HG02571 (cell line): ENCODE measurements at regions not wholly inside any gene's neighbourhood (a gene's known extent, or its start where the extent isn't known, plus 50 kb on each side); places are given as distances from the start of the nearest gene placed in this dataset.

Experiments
- ATAC-seq: cut with Tn5 transposase; IDR thresholded peaks from one replicate; pipeline ENCODE4 v1.9.1; 2021; ENCODE audit warnings: mild to moderate bottlenecking, moderate library complexity; ENCODE audit not compliant: unreplicated experiment

DNA sequence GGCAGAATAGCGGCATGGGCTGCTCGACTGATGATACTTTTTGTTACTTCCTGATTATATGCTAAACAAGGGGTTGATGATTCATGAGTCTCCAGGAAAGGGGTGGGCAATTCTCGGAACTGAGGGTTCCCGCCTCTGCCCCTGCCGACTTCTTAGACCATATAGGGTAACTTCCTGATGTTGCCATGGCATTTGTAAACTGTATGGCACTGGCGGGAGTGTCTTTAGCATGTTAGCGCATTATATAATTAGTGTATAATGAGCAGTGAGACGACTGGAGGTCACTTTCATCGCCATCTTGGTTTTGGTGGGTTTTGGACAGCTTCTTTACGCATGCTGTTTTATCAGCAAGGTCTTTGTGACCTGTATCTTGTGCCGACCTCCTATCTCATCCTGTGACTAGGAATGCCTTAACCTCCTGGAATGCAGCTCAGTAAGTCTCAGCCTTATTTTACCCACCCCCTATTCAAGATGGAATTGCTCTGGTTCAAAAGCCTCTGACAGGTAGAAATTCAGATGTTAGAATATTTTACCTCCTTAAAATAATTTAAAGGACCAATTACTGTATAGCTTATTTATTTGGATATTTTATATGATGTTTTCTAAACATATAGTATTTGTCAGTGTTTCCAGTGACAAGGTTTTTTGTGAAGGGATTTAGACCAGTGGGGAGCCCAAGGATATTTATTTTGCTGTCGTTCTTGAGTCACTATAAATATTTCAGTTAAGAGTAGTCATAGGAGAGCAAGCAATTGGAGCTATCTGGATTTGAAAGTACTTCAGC is 90.1 kb upstream of the PIK3CG start:
- no peak for ATAC-seq

DNA sequence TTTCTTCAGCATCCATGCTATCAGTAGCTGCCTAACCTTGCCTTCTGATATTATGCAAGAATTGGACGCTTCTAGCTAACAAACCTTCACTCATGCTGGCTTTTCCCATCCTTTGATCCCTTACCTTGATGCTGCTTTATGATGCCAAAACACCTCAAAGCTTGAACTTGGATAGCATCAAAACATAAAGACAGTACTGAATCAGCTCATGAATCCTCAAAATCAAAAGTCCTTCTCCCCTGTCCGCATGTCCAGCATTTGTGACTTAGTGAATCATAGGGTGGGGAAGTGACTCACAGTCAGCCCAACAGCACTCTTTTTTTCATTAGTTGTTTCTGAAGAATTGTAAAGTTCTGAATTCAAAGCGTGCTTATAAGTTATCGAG is 89.5 kb upstream of the PIK3CG start:
- ATAC-seq, result no peak

DNA sequence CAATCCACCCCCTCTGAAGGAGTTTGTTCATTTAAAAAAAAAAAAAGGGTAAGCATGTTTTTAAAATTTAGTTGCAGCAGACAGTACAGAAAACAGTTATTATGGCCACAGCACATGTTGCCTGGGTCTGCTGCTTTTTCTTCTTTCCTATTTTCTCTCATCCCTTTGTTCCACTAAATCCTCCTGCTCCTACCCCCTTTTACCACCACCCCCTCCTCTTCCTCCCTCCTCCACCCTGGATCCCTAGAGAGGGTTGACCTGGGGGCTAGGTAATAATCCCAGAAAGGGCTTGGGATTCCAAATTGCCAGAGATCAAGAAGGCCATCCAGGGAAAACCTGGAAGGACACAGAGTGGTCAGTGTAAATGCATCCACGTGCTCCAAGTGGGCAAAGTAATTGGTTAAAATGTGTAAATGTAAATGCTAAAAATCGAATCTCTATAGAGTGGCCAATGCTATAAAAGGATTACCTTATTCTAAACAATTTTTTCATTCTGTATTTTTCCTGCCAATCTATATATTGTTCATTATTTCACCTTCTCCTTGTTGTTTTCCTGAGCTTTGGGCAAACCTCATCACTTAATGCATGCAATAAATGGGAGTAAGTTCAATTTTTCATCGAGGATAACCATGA is 89.0 kb upstream of the PIK3CG start:
- no peak for ATAC-seq

DNA sequence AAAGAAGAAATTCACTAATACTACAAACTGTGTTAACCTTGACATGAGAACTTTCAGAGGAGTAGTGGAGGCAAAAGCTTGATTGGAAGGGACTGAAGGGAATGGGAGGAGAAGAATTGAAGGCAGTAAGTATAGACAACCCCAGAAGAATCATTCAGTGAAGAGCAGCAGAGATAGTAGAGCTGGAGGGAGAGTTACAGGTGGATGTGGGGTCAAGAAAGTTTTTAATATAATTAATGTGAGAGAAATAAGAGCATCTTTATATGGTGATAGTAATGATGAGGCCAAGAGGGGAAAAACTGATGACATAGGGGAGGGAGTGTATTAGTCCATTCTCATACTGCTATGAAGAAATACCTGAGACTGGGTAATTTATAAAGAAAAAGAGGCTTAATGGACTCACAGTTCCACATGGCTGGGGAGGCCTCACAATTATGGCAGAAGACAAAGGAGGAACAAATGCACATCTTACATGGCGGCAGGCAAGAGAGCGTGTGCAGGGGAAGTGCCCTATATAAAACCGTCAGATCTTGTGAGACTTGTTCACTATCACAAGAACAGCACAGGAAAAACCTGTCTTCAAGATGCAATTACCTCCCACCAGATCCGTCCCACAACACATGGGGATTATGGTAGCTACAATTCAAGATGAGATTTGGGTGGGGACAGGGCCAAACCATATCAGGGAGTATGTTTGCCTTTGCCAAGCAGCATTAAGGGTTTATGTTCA is 88.3 kb upstream of the PIK3CG start:
- no peak for ATAC-seq

DNA sequence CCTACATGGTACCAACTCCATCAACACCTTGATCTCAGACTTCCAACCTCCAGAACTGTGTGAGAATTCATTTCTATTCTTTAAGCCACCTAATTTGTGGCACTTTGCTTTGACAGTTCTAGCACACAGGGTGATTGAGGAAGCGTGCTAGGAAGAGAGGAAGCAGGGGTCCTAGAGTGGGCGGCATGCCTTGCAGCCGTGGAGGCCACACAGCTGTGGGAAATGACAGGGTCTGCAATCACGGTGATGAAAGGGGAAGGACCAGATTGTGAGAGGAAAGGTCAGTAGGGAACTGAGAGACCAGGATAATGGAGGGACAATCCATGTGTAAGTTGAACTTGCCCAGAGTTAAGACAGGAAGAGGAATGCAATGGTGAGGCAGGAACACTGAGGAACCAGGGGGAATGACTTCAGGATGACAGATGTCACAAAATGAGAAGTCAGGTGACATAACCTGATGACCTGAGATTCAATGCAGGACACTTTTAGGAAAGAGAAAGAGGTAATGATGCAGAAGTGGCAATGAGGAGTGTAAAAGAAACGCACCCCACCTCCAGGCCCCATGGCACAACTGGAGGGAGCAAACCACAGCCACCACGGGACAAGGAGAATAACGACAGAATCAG is 87.3 kb upstream of the PIK3CG start:
- no peak for ATAC-seq

DNA sequence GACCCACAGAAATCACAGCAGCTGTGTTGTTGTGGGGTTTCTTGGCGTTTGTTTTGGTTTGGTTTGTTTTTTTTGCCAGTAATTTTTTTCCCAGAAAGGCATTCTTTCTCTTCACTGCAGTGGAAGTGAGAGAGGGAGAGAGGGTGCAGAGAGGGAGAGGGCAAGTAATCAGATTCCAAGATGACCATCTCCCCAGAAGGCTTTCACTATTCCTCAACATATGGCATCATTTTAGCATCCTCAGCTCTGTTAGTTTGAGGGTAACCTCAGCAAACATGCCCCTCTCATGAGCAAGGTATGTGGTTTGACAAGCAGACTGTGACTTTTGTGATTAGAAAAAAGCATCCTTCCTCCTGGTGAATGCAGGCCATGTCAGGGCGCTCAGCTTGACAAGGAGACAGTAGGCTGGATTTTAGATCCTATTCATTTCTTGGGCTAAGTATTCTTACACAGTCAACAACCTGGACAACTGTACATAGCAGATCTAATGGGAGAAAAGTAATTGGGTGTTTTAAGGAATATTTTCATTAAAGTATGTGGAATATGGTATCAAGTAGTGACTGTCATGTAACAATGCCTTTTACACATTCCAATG is 86.3 kb upstream of the PIK3CG start:
- no peak for ATAC-seq

DNA sequence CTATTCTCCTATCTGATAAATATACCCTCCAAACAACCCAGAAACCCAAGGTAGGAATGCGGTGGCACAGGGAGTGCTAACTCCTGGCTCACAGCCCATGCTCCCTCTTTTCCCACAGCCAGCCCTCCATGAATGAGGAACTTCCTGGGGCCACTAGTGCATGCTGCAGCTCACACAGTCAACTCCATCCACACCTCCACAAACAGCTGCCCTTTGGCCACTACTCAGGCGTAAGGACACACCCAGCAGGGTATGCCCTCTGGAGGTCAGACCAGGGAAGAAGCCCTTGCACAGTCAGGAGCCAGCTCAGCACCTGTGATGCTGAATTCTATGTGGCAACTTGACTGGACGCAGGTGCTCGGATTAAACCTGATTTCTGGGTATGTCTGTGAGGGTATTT is 85.2 kb upstream of the PIK3CG start:
- ATAC-seq, result no peak

DNA sequence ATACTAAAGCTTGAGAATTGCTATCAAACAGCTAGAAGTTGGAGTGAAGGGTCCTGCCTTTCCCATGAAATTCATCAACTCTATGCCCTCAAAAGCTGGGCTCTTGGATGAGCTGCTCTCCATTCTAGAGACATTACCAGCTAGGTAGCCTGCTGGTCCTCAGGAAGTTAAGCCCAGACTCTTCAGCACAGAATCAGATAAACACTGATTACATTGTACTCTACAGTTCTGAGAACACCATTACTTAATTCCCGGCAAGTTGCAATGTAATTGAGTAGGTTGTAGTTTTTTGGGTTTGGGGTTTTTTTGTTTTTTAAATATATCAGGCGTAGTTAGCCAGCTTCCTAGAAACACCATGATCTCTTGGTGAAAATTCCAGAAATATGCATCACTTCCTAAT is 84.1 kb upstream of the PIK3CG start:
- no peak for ATAC-seq

DNA sequence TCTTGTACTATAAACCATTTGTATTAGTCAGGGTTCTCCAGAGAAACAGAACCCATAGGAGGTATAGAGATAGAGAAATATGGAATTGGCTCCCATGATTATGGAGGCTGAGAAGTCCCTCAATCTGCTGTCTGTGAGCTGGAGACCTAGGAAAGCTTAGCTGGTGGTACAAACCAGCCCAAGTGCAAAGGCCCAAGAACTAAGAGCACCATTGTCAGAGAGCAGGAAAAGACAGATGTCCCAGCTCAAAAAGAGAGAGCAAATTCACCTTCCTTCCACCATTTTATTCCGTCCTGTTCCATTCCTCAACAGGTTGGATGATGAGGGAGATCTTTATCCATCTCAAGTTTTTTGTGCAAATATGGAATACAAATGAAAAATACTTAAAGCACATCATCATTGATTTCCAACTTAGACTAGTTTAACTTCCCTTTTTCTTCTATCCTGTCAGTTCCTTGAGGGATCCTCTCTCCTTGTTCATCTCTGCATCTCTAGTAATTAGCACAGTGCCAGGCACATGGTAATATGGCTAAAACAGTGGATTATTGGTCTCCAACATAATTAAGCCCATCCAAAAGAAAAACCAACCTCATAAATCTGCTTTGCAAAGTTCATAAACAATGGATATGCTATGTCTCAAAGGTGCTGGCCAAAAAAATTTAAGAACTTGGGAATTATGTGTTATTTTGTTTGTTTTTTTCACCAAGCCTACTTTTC is 83.1 kb upstream of the PIK3CG start:
- ATAC-seq, result no peak

DNA sequence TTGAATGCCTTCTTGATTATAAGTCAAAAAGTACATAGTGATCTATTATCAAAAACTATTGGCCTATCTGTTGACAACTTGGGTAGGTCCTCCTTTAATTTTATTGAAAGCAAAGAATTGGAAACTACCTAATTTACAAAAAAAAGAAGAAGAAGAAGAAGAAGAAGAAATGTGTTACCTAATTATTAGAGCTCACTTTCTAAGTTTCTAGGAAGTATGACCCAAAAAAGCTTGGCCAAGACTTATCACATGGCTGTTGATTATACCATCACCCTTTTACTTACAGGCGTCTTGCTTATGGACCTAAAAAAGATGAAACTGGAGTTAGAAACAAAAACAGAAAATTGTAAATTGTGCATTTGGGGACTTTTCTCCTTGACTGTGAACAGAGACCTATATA is 81.8 kb upstream of the PIK3CG start:
- ATAC-seq, result no peak

DNA sequence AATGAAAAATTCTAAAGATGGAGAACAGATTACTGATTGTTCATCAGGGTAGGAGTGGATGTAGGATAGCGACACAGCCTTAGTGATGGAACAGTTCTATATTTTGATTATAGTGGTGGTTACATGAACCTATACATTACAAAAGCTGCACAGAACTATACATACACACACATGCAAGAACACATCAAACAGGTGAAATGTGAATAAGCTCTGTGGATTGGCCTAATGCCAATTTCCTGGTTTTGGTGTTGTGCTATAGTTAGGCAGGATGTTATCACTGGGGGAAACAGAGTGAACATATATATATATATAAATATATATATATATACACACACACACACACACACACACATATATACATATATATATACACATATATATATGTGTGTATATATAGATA is 76.4 kb upstream of the PIK3CG start:
- ATAC-seq, result no peak

DNA sequence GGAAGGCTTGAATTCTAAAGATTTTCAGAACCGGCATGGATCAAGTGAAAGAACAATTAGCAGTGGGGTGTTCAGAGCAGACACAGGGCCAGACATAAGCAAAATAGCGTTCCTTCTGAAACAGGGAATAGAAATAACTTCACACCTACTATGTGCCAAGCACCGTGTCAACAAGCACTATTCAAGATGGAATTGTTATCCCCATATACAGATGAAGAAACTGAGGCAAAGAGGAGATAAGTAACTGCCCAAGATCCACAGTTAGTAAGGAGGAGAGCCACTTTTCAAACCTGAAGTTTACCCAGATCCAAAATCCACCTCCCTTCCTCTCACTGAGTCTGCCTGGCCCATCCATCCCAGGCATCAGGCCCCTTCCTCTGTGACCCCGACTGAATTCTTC is 73.6 kb upstream of the PIK3CG start:
- ATAC-seq, result no peak

DNA sequence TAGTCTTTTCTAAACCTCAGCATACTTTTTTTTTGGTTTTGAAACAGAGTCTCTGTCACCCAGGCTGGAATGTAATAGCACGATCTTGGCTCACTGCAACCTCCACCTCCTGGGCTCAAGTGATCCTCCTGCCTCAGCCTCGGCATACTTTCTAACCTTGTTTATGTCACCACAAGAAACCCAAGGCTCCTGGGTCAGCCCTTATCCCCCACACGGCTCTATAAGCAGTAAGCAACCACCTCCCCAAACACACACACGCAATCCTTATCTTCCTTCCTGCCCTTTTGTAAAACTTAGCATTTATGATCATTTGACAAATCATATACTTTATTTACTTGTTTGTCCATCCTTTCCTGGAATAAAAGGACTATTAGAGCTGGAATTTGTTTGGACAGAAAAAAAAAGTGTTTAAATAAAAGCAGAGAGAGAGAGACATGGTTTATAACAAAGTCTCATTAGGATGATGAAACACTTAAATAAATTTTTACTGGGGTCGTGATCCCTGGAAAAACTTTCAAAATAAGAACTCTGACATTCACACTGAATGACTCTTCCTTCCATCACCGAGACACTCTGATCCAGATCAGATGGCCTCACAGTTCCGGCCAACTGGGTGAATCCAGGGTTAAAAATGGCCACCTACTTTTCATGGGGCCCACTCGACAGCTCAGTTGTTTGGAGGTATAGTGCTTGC is 72.7 kb upstream of the PIK3CG start:
- no peak for ATAC-seq

DNA sequence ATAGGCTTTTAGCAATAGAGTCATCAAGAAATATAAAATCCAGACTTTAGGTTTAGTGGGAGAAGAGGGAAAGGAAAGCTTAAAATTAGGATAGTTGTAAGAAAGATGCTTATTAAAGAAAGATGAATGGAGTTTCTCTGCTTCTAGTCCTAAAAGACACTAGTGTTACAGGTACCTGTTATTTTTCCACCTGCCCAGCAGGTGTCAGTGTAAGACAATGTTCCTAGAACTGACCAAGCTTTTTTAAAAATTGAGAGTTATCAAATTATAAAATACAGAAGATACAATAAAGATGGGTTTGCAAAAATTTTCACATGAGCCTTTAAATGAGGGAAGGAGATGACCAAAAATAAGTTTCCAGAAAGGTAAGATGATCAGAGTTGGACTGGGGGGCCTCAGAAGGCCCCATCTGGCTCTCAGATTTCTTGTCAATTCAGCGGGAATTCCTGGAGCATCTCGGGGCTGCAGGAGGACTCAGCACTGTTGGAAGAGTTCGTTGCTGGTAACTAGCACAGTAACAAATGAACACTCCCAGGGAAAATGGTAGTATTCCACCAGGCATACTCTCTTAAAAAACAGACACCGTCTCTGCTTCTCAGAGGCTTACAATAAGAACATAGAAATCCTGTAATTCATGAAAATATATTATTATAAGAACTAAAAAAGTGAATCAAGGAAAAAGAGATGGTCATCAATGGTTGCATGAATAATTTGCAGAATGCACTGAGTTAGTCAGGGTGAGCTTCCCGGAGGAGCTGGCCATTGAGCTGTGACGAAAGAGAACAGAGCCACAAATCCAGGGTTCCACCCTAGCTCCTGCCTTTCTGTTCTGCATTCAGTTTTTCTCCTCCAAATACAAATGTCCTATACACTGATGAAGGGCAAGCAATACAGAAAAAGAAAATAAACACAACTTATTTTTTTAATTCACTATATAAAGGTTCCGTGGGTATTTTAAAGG is 71.8 kb upstream of the PIK3CG start:
- no peak for ATAC-seq

DNA sequence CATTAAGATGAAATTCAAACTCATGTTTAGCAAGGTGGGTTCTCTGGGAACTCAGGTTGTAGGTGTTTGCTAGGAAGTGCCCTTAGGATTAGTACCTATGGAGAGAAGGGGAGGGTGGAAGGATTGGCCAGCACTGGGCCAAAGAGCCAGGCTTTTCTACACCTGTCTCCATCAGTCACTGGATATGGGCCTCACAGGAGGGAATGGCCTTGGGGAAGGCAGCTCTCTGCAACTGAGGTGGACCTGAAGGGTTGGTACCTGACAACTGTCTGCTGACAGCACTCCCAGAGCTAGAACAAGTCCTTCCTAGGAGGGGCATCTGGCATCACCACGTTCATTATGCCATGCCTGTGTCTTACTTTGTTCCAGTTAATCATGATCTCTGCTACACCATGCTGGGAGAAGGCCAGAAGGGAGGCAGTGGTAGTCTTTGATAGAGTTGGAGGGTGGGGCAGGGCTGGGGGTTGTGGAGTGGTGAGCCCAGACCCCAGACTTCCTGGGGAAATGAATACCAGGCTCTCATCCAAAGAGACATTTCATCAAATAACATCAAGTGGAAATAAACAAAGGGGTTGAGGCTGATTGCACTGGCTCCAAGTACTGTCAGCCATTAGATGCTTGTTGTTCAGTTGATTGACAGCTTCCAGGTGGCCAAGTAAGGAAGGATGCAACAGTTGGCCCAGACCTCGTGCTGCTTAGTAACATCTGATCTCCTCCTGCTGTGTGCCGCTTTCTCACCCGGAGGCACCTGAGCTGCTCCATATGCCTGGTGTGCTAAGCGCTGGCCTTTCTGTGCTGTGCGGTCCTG is 70.6 kb upstream of the PIK3CG start:
- no peak for ATAC-seq

DNA sequence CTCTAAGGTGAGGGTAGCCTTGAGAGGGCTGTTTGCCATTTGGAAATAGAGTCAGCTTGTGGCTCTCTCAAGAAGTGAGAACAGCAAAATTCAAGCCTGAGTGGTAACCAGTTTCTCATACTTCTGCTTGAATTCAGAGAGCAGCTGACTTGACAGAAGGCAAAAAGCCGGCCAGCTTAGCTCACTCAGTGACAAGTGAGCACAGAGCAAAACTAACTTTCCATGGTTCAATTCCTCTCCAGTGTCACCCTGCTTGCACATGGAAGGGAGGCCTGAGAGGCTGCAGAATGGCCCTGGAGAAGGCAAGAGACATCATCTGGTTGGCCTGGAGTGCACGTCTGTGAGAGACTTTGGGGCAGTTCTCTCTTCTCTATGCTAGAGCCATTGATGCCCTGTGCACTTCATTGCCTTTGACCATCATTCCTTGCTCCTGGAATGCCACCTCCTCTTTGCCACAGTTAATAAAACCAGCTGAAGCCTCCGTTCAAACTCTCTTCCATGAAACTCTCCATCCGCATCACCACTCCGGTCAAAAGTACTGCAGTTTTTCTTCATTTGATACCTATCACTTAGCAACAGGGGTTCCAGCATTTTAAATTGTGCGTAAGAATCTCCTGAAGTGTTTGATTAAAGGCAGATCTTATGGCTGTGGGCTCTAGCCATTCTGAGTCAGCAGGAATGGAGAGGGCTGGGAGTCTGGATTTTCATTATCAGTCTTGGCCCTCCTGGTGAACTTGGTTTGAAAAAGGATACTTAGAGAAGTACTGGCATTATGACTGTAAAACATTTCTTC is 69.8 kb upstream of the PIK3CG start:
- no peak for ATAC-seq

DNA sequence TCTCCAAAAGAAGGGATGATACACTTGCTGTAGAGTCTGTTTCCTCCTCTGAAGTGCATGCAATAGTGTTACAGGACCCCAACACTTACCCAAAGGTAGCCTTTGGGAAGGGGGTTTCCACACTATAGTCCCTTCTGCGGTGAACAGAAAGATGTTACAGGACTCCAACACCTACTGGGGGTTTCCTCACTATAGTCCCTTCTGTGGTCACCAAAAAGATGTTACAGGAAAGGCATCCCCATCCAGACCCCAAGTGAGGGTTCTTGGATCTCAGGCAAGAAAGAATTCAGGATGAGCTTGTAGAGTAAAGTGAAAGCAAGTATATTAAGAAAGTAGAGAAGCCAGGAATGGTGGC is 69.2 kb upstream of the PIK3CG start:
- ATAC-seq, result no peak
